BLaER1 treated with 17β-estradiol and CSF1 and Interleukin-3, amounts not matched to agents 10 nM and 100 nM (cell line): ENCODE measurements at regions not wholly inside any gene's neighbourhood (a gene's known extent, or its start where the extent isn't known, plus 50 kb on each side); places are given as distances from the start of the nearest gene placed in this dataset.
"Not testable (repeated sequence)": the region's sequence is repeated elsewhere in the genome, so short reads cannot be mapped to it uniquely, and the experiment has no call there.

Experiments used
- H3K27ac ChIP-seq, 11 experiments: shearing (Covaris generic); formaldehyde crosslinking; 2 replicates each; pipeline ENCODE4 v1.8.1; 2022
- H3K27me3 ChIP-seq, 11 experiments: shearing (Covaris generic); formaldehyde crosslinking; 2 replicates each; pipeline ENCODE4 v1.8.1; 2022
- H3K36me3 ChIP-seq, 11 experiments: shearing (Covaris generic); formaldehyde crosslinking; 2 replicates each; pipeline ENCODE4 v1.8.1; 2022
- H3K4me1 ChIP-seq, 10 experiments: shearing (Covaris generic); formaldehyde crosslinking; 2 replicates each; pipeline ENCODE4 v1.8.1; 2022
- H3K4me2 ChIP-seq, 11 experiments: shearing (Covaris generic); formaldehyde crosslinking; 2 replicates each; pipeline ENCODE4 v1.8.1; 2022
- H3K4me3 ChIP-seq, 10 experiments: shearing (Covaris generic); formaldehyde crosslinking; 2 replicates each; pipeline ENCODE4 v1.8.1; 2022
- H3K9ac ChIP-seq, 11 experiments: shearing (Covaris generic); formaldehyde crosslinking; 2 replicates each; pipeline ENCODE4 v1.8.1; 2022
- H3K9me3 ChIP-seq, 11 experiments: shearing (Covaris generic); formaldehyde crosslinking; replicated peaks in 1 of 11; 2 replicates each; pipeline ENCODE4 v1.8.1; 2022
- H4K20me1 ChIP-seq, 11 experiments: shearing (Covaris generic); formaldehyde crosslinking; 2 replicates each; pipeline ENCODE4 v1.8.1; 2022
- Cebpa-rat ChIP-seq, 11 experiments: shearing (Covaris generic); IDR thresholded peaks; 2 replicates each; pipeline ENCODE4 v1.8.1; 2022

DNA sequence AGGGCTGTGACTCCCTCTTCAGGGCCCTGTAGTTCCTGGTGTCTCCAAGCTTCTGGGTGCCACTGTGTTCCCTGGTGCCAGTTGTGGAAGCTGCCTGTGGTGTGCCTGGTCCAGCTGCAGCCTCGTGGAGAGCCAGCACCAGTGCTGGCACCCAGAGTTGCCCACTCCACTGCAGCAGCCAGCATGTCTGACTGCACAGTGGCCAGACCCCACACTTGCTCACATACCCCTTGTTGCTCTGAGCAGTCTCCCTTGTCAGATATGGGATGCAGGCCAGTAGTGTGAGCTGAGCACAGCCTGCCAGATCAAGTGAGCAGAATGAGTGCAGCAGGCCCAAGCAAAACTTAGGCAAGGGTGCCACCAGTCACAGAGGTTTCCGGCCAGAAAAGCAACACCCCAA is 108.6 kb downstream of the ZMAT1 start:
- no peak for TF ChIP-seq Cebpa-rat (IDR thresholded peaks at IDR 0.05)
- Histone ChIP-seq H4K20me1 (no peaks in the 10 kb centered on the region), H3K4me1 (no peaks in the 10 kb centered on the region), H3K27ac (no peak overlapping the region), H3K9ac (no peak overlapping the region), H3K9me3 (peaks cover 0 to 8% (median under 1%) of the 10 kb centered on the region in 11 experiments; a peak in 10 of 22 replicates), H3K4me2 (no peak overlapping the region), H3K36me3 (no peaks in the 10 kb centered on the region), H3K4me3 (no peak overlapping the region), H3K27me3 (no peaks in the 10 kb centered on the region)

DNA sequence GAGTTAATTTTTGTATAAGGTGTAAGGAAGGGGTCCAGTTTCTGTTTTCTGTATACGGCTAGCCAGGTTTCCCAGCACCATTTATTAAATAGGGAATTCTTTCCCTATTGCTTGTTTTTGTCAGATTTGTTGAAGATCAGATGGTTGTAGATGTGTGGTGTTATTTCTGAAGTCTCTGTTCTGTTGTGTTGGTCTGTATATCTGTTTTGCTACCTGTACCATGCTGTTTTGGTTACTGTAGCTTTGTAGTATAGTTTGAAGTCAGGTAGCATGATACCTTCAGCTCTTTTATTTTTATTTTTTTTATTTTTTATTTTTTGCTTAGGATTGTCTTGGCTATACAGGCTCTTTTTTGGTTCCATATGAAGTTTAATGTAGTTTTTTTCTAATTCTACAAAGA is 114.1 kb downstream of the ZMAT1 start:
- not testable (repeated sequence) for H3K36me3 ChIP-seq, H3K4me3 ChIP-seq, H3K4me1 ChIP-seq, H4K20me1 ChIP-seq, H3K27me3 ChIP-seq, H3K27ac ChIP-seq, H3K4me2 ChIP-seq, H3K9ac ChIP-seq
- H3K9me3 ChIP-seq: peaks cover 16 to 40% (median 27%) of the 10 kb centered on the region in 11 experiments; a peak in 21 of 22 replicates

DNA sequence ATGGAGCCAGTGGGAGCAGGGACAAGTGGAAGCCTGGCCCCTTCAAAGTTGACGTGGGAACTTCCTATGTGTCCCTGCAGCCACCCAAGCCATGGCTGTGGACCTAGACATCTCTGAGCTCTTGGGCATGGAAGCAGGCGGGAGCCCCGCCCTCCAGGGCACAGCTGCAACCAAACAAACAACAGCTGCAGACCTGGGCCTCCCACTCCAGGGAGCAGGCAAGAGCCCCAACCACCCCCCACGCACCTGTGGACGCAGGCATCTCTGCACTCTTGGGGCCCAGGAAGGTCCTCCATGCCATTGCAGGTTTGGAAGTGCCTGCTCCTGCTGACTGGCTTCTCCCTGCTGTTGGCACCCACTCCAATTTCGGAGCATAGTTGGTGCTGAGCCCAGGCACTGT is 118.6 kb downstream of the ZMAT1 start:
- no peaks in the 10 kb centered on the region for H4K20me1 ChIP-seq
- no peak for TF ChIP-seq Cebpa-rat (IDR thresholded peaks at IDR 0.05)
- no peak overlapping the region for H3K4me3 ChIP-seq
- no peak overlapping the region for H3K27ac ChIP-seq
- H3K9me3 ChIP-seq: peaks cover 16 to 45% (median 27%) of the 10 kb centered on the region in 11 experiments; a peak in 21 of 22 replicates
- H3K36me3 ChIP-seq: no peaks in the 10 kb centered on the region
- H3K9ac ChIP-seq: no peak overlapping the region
- no peak overlapping the region for H3K4me2 ChIP-seq
- H3K27me3 ChIP-seq: no peaks in the 10 kb centered on the region
- no peaks in the 10 kb centered on the region for H3K4me1 ChIP-seq

DNA sequence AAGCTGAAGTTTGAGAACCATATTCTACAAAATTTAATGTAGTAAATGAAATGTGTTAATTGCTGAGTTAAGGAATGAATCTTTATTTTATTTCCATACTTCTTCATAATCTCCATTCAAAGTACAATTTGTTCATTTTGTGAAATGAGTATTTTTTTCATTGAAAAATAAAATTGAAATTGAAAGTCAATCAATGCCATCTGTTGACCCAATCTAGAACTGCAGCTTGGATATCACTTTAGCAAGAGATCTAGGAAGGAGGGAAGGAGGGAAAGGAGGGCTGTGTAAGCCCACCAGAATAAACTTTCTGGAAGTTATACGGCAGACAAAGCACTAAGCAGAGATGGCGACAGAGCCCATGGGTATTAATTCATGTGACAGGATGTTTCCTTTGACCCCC is 128.4 kb downstream of the ZMAT1 start:
- no peak overlapping the region for H3K9ac ChIP-seq
- TF ChIP-seq Cebpa-rat (IDR thresholded peaks at IDR 0.05): no peak
- H3K4me1 ChIP-seq: no peaks in the 10 kb centered on the region
- no peak overlapping the region for H3K4me3 ChIP-seq
- H3K36me3 ChIP-seq: no peaks in the 10 kb centered on the region
- H4K20me1 ChIP-seq: no peaks in the 10 kb centered on the region
- H3K9me3 ChIP-seq: peaks cover 0 to 5% (median 0%) of the 10 kb centered on the region in 11 experiments; a peak in 3 of 22 replicates
- no peaks in the 10 kb centered on the region for H3K27me3 ChIP-seq
- no peak overlapping the region for H3K27ac ChIP-seq
- H3K4me2 ChIP-seq: no peak overlapping the region

DNA sequence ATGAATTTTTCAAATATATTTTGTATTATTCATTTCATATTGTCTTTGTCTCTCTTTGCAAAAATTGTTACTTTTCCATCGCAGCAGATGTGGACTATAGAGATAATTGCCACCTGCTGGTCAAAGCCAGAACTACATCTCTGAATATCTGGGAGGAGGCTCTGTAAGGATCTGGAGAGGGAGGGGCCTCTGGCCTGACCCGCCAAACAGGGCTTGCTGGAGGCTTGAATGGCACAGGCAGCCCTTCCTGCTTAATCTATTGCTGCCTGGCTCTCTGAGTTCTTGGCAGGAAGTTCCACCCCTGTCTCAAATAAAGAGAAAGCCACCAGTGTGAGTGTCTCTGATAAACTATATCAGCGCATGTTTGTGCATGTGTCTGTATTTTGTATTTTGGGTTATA is 132.4 kb downstream of the ZMAT1 start:
- no peaks in the 10 kb centered on the region for H3K36me3 ChIP-seq
- H3K9me3 ChIP-seq: 0 out of 22 replicates have a peak, but pooled peaks cover 0 to 5% (median 0%) of the 10 kb centered on the region in 11 experiments
- H3K4me1 ChIP-seq: no peaks in the 10 kb centered on the region
- no peak overlapping the region; a peak in 1 of 22 replicates for H3K27ac ChIP-seq
- H3K9ac ChIP-seq: peak overlapping the region in 1 of 11 experiments; percentile 27; a peak in 1 of 22 replicates
- H3K4me2 ChIP-seq: peak overlapping the region in 8 of 11 experiments; percentile 2 to 54 (median 46); a peak in 8 of 22 replicates
- no peaks in the 10 kb centered on the region for H4K20me1 ChIP-seq
- no peaks in the 10 kb centered on the region for H3K27me3 ChIP-seq
- no peak for TF ChIP-seq Cebpa-rat (IDR thresholded peaks at IDR 0.05)
- H3K4me3 ChIP-seq: peak overlapping the region in 2 of 10 experiments; percentile 19 to 25; a peak in 5 of 20 replicates

DNA sequence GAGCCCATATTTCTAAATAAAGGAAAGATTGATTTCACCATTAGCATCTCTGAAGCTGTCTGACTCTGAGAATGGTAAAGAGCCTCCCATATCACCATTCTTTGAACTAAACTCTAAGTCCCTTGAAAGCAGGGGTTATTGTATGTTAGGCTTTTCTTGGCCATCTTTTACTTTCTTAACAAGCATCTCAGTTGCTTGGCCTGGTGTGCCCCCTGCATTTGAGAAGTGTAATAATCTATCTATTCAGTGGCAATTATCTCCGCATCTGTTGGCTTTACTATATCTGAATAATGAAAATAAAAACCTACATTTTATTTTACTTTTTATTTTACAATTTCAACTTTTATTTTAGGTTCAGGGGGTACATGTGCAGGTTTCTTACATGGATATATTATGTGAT is 128.3 kb upstream of the ARMCX2 start:
- TF ChIP-seq Cebpa-rat (IDR thresholded peaks at IDR 0.05): no peak
- Histone ChIP-seq H3K27me3 (no peaks in the 10 kb centered on the region), H3K9me3 (no peaks in the 10 kb centered on the region), H3K4me2 (no peak overlapping the region), H4K20me1 (no peaks in the 10 kb centered on the region), H3K36me3 (no peaks in the 10 kb centered on the region), H3K27ac (no peak overlapping the region), H3K9ac (no peak overlapping the region), H3K4me3 (no peak overlapping the region), H3K4me1 (no peaks in the 10 kb centered on the region)

DNA sequence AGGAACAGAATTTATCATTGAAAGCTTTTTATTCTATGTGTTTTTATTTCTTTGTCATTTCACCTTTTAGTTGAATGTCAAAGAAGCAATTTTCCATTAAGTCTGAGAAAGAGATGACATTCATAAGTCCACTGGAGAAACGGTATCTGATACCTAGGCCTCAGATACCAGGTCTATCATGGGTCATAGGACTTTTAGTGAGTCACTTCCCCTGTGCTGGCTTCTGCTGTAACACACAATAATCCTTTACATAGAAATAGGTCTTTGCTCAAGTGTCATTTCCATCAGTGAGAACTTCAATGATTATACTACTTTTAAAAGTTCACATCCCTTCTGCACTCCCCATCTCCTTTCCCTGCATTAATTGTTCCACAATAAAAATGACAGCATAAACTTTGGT is 125.5 kb upstream of the ARMCX2 start:
- Histone ChIP-seq H3K4me2 (no peak overlapping the region), H3K36me3 (no peaks in the 10 kb centered on the region), H3K4me3 (no peak overlapping the region), H3K9me3 (no peaks in the 10 kb centered on the region), H3K27me3 (no peaks in the 10 kb centered on the region), H4K20me1 (no peaks in the 10 kb centered on the region), H3K27ac (no peak overlapping the region), H3K4me1 (no peaks in the 10 kb centered on the region), H3K9ac (no peak overlapping the region)
- no peak for TF ChIP-seq Cebpa-rat (IDR thresholded peaks at IDR 0.05)

DNA sequence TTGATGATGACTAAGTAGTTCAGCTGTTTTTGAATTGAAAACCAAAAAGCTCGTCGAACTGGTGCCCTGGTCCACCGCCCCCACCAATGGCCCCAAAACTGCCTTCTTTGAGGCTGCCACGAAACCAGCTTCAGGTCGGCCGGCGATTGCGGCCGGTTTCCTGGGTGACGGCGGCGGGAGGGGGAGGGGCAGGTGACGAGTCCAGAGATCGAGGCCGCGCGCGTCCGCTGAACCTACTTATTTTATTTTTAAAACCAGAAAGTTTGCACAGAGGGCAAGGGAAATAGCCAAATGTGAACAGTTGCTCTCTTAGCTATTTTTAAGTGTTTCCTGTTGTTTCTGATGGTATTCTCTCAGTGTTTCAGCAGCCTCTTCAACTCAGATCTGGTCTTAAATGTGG is 120.8 kb upstream of the ARMCX2 start:
- not testable (repeated sequence) for H4K20me1 ChIP-seq

DNA sequence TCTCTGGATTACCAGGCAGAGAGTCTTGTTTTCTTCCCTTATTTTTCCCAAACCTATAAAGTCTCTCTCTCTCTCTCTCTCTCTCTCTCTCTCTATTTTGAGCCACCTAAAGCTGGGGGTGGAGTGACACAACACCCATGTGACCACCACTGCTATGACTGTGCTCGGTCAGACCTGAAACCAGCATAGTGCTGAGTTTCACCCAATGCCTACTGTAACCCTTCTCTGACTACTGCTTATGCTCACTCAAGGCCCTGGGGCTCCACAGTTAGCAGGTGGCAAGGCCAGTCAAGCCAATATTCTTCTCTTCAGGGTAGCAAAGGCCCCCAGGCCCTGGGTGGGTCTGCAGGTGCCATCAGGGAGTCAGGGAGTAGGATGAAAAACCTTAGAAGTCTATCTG is 114.7 kb upstream of the ARMCX2 start:
- Histone ChIP-seq H3K4me2 (no peak overlapping the region), H4K20me1 (no peaks in the 10 kb centered on the region), H3K27me3 (no peaks in the 10 kb centered on the region), H3K9me3 (peaks cover 0 to 10% (median 0%) of the 10 kb centered on the region in 11 experiments; a peak in 6 of 22 replicates), H3K9ac (no peak overlapping the region), H3K36me3 (no peaks in the 10 kb centered on the region), H3K4me3 (no peak overlapping the region), H3K4me1 (no peaks in the 10 kb centered on the region), H3K27ac (no peak overlapping the region)
- TF ChIP-seq Cebpa-rat (IDR thresholded peaks at IDR 0.05): no peak

More for the DNA sequence above, 120.8 kb upstream of the ARMCX2 start:
- H3K4me2 ChIP-seq, H3K27me3 ChIP-seq, H3K9ac ChIP-seq, H3K36me3 ChIP-seq, H3K4me1 ChIP-seq, H3K27ac ChIP-seq, H3K9me3 ChIP-seq, H3K4me3 ChIP-seq: not testable (repeated sequence)

DNA sequence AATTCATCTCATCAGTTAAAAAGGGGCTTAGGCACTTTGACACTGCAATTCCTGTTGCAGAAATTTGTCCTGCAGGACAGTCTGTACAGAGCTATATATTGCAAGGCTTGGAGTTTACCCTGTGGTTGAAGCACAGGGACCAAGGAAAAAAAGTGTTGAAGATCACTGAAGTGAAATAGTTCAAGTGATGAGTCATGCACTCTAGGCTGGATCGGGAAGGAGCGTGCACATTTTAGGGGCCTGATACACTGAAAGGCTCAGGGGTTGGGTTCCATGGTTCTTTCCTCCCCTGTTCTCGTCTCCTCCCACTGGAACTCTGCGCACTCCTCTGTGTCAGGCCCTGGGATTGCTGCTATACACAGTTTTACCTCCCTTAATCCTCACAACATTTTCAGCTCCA is 104.9 kb upstream of the ARMCX2 start:
- Histone ChIP-seq H3K4me2 (no peak overlapping the region), H3K27me3 (no peaks in the 10 kb centered on the region), H3K4me3 (no peak overlapping the region), H3K9me3 (no peaks in the 10 kb centered on the region), H3K36me3 (no peaks in the 10 kb centered on the region), H4K20me1 (no peaks in the 10 kb centered on the region; a peak in 1 of 22 replicates), H3K9ac (no peak overlapping the region), H3K4me1 (peaks cover 0 to 12% (median 0%) of the 10 kb centered on the region in 10 experiments; a peak in 4 of 20 replicates), H3K27ac (no peak overlapping the region)
- TF ChIP-seq Cebpa-rat (IDR thresholded peaks at IDR 0.05): no peak
